H9 (cell line): ENCODE measurements at regions not wholly inside any gene's neighbourhood (a gene's known extent, or its start where the extent isn't known, plus 50 kb on each side); places are given as distances from the start of the nearest gene placed in this dataset.

Experiments used
- DNase-seq: peaks from one replicate; pipeline ENCODE4 v3.0.0-alpha.2; 2017
- H2AFZ ChIP-seq: one replicate; pipeline ENCODE4 v1.6.1; 2013; ENCODE audit warnings: mild to moderate bottlenecking, low read length, control low read depth, moderate library complexity
- H2AK5ac ChIP-seq: 2 replicates; pipeline ENCODE4 v1.6.1; 2013; ENCODE audit warnings: low read length, control low read depth, mixed read lengths; ENCODE audit not compliant: insufficient read length
- H2BK120ac ChIP-seq: one replicate; pipeline ENCODE4 v1.6.1; 2013; ENCODE audit warnings: low read depth, mild to moderate bottlenecking, low read length, control low read depth, inconsistent platforms; ENCODE audit not compliant: poor library complexity, severe bottlenecking
- H2BK12ac ChIP-seq: 2 replicates; pipeline ENCODE4 v1.6.1; 2013; ENCODE audit warnings: low read length, control low read depth, mixed read lengths, low read depth; ENCODE audit not compliant: insufficient read length
- H2BK15ac ChIP-seq: 2 replicates; pipeline ENCODE4 v1.6.1; 2013; ENCODE audit warnings: low read depth, low read length, control low read depth
- H2BK20ac ChIP-seq: one replicate; pipeline ENCODE4 v1.6.1; 2013; ENCODE audit warnings: low read depth, mild to moderate bottlenecking, low read length, control low read depth, inconsistent platforms; ENCODE audit not compliant: poor library complexity, severe bottlenecking
- H2BK5ac ChIP-seq: 2 replicates; pipeline ENCODE4 v1.6.1; 2013; ENCODE audit warnings: low read length, control low read depth, mixed read lengths; ENCODE audit not compliant: insufficient read length
- H3K14ac ChIP-seq: 2 replicates; pipeline ENCODE4 v1.6.1; 2013; ENCODE audit warnings: low read length, control low read depth; ENCODE audit not compliant: insufficient read depth
- H3K18ac ChIP-seq: 2 replicates; pipeline ENCODE4 v1.6.1; 2013; ENCODE audit warnings: low read depth, mild to moderate bottlenecking, mixed read lengths, low read length, control low read depth; ENCODE audit not compliant: insufficient read length
- H3K23ac ChIP-seq: 2 replicates; pipeline ENCODE4 v1.6.1; 2013; ENCODE audit warnings: low read length, control low read depth, mixed read lengths, low read depth; ENCODE audit not compliant: insufficient read length
- H3K23me2 ChIP-seq: 2 replicates; pipeline ENCODE4 v1.6.1; 2013; ENCODE audit warnings: low read depth, mild to moderate bottlenecking, mixed read lengths, low read length, control low read depth; ENCODE audit not compliant: insufficient read length, poor library complexity, severe bottlenecking
- H3K27ac ChIP-seq: 2 replicates; pipeline ENCODE4 v1.5.1; 2013; ENCODE audit warnings: low read length, control low read depth, mixed read lengths, low read depth; ENCODE audit not compliant: insufficient read length
- H3K27me3 ChIP-seq: 2 replicates; pipeline ENCODE4 v1.6.1; 2013; ENCODE audit warnings: low read length, control low read depth, inconsistent platforms; ENCODE audit not compliant: insufficient read depth
- H3K4ac ChIP-seq: 2 replicates; pipeline ENCODE4 v1.6.1; 2013; ENCODE audit warnings: low read depth, mild to moderate bottlenecking, control low read depth, inconsistent platforms, low read length, moderate library complexity
- H3K4me1 ChIP-seq: 2 replicates; pipeline ENCODE4 v1.6.1; 2013; ENCODE audit warnings: low read length, control low read depth, inconsistent platforms; ENCODE audit not compliant: insufficient read depth
- H3K4me2 ChIP-seq: 2 replicates; pipeline ENCODE4 v1.6.1; 2013; ENCODE audit warnings: low read length, control low read depth, mixed read lengths; ENCODE audit not compliant: insufficient read length, insufficient read depth
- H3K56ac ChIP-seq: 2 replicates; pipeline ENCODE4 v1.6.1; 2013; ENCODE audit warnings: low read depth, mild to moderate bottlenecking, mixed read lengths, low read length, control low read depth; ENCODE audit not compliant: insufficient read length
- H3K79me1 ChIP-seq: 2 replicates; pipeline ENCODE4 v1.6.1; 2013; ENCODE audit warnings: low read depth, mild to moderate bottlenecking, moderate library complexity, low read length, control low read depth, inconsistent platforms; ENCODE audit not compliant: insufficient read depth, poor library complexity, severe bottlenecking
- H3K79me2 ChIP-seq: 2 replicates; pipeline ENCODE4 v1.6.1; 2013; ENCODE audit warnings: low read length, control low read depth, inconsistent platforms; ENCODE audit not compliant: insufficient read depth
- H3K9ac ChIP-seq: 2 replicates; pipeline ENCODE4 v1.6.1; 2013; ENCODE audit warnings: low read length, control low read depth, mixed read lengths; ENCODE audit not compliant: insufficient read length; ENCODE audit errors: extremely low read depth
- H3K9me3 ChIP-seq: one replicate; pipeline ENCODE4 v1.6.1; 2013; ENCODE audit warnings: low read depth, low read length, inconsistent platforms; ENCODE audit not compliant: control insufficient read depth
- H3T11ph ChIP-seq: one replicate; pipeline ENCODE4 v1.6.1; 2013; ENCODE audit warnings: mild to moderate bottlenecking, low read length, control low read depth, inconsistent platforms
- H4K20me1 ChIP-seq: one replicate; pipeline ENCODE4 v1.6.1; 2013; ENCODE audit not compliant: control insufficient read depth, insufficient read length, insufficient read depth
- H4K5ac ChIP-seq: 2 replicates; pipeline ENCODE4 v1.6.1; 2013; ENCODE audit warnings: low read depth, mild to moderate bottlenecking, mixed read lengths, low read length, control low read depth; ENCODE audit not compliant: insufficient read length
- H4K8ac ChIP-seq: replicated peaks from 2 replicates; pipeline ENCODE4 v1.6.1; 2013; ENCODE audit warnings: low read length, control low read depth, mixed read lengths, low read depth; ENCODE audit not compliant: insufficient read length
- H4K91ac ChIP-seq: 2 replicates; pipeline ENCODE4 v1.6.1; 2013; ENCODE audit warnings: low read depth, mild to moderate bottlenecking, moderate library complexity, mixed read lengths, low read length, control low read depth; ENCODE audit not compliant: insufficient read length
- H3K27ac Mint-ChIP-seq, 3 experiments: 2 replicates in 2 of 3; 3 replicates in 1 of 3; pipeline ENCODE4 v1.8.0; 2020 to 2021; ENCODE audit warnings: mixed read lengths in 3 of 3, mild to moderate bottlenecking in 1 of 3, moderate library complexity in 1 of 3
- H3K27me3 Mint-ChIP-seq: 2 replicates; pipeline ENCODE4 v1.8.0; 2021; ENCODE audit warnings: low read depth, mild to moderate bottlenecking, moderate library complexity, mixed read lengths
- H3K36me3 Mint-ChIP-seq, 3 experiments: 2 replicates in 2 of 3; 3 replicates in 1 of 3; pipeline ENCODE4 v1.8.0; 2020 to 2021; ENCODE audit warnings: low read depth in 3 of 3, mixed read lengths in 3 of 3; ENCODE audit not compliant: insufficient read depth in 1 of 3
- H3K4me1 Mint-ChIP-seq, 2 experiments: 2 replicates each; pipeline ENCODE4 v1.8.0; 2020; ENCODE audit warnings: mixed read lengths in 2 of 2
- H3K4me3 Mint-ChIP-seq, 2 experiments: 2 replicates in 1 of 2; 3 replicates in 1 of 2; pipeline ENCODE4 v1.8.0; 2020 to 2021; ENCODE audit warnings: mild to moderate bottlenecking in 2 of 2, mixed read lengths in 2 of 2, moderate library complexity in 1 of 2
- H3K9me3 Mint-ChIP-seq, 2 experiments: 2 replicates in 1 of 2; 3 replicates in 1 of 2; pipeline ENCODE4 v1.8.0; 2020; ENCODE audit warnings: mild to moderate bottlenecking in 2 of 2, mixed read lengths in 2 of 2, moderate library complexity in 1 of 2
- WGBS: extraction: QIAGEN DNeasy Blood & Tissue Kit; methylation state at CpG from one replicate; pipeline ENCODE4 v1.1.7; 2013; ENCODE audit warnings: missing lambda C conversion rate, low lambda C conversion rate, mixed read lengths; ENCODE audit not compliant: insufficient read length; ENCODE audit errors: extremely low coverage; 5-methylcytosine and 5-hydroxymethylcytosine counted together
- TF ChIP-seq, protein P1 (sequence below): fragments of 200-600 bp; sonication (generic); conservative IDR thresholded peaks from 3 replicates; pipeline ENCODE4 v1.8.0; 2021; ENCODE audit warnings: antibody characterized with exemption, mild to moderate bottlenecking

DNA sequence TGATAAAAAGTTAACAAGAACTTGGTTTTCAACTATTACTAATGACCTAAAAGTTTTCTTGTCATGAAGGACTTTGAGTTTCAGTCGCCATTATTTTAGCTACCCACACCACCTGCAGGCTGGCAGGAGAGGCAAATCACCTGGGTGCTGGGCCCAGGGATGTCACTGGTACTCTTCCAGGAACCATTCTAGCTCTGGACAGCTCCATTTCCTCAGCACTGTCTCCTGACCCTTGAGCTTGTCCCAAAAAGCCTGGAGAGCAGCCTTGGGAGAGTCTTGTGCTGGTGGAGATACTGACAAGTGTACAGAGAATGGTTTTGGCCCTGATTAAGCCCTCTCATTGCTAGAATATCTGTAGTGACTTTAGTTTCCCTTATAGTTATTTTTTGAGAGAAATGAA is 1924.1 kb upstream of the WWC1 start:
- Histone ChIP-seq H3K56ac (no peak overlapping the region), H2BK15ac (no peak overlapping the region), H2BK120ac (no peak overlapping the region), H3K79me2 (no peaks in the 10 kb centered on the region), H4K5ac (no peak overlapping the region), H2AFZ (no peak overlapping the region), H2BK5ac (no peak overlapping the region), H3K9me3 (no peaks in the 10 kb centered on the region), H3K14ac (no peak overlapping the region), H4K91ac (no peak overlapping the region), H3K4me1 (no peaks in the 10 kb centered on the region; the same call in 1 of the 2 replicates), H3K9ac (no peak overlapping the region), H3T11ph (no peak overlapping the region), H3K27me3 (no peaks in the 10 kb centered on the region), H3K4ac (no peak overlapping the region), H3K23me2 (no peaks in the 10 kb centered on the region), H3K79me1 (no peaks in the 10 kb centered on the region), H4K8ac (no peak overlapping the region), H3K4me2 (no peak overlapping the region), H3K27ac (no peak overlapping the region), H2BK12ac (no peak overlapping the region), H4K20me1 (no peaks in the 10 kb centered on the region), H3K23ac (no peak overlapping the region), H2BK20ac (no peak overlapping the region), H3K18ac (no peak overlapping the region), H2AK5ac (no peak overlapping the region)
- Mint-ChIP-seq H3K4me1 (peaks cover 14 to 15% of the 10 kb centered on the region in 2 experiments), H3K9me3 (0 out of 5 replicates have a peak, but pooled peaks cover under 1% of the 10 kb centered on the region in 2 experiments), H3K27ac (no peak overlapping the region), H3K27me3 (no peaks in the 10 kb centered on the region; the same call in 1 of the 2 replicates), H3K4me3 (no peak overlapping the region), H3K36me3 (peaks cover 0 to 5% (median 1%) of the 10 kb centered on the region in 3 experiments; a peak in 2 of 7 replicates)
- no peak for DNase-seq
- TF ChIP-seq, protein P1, sequence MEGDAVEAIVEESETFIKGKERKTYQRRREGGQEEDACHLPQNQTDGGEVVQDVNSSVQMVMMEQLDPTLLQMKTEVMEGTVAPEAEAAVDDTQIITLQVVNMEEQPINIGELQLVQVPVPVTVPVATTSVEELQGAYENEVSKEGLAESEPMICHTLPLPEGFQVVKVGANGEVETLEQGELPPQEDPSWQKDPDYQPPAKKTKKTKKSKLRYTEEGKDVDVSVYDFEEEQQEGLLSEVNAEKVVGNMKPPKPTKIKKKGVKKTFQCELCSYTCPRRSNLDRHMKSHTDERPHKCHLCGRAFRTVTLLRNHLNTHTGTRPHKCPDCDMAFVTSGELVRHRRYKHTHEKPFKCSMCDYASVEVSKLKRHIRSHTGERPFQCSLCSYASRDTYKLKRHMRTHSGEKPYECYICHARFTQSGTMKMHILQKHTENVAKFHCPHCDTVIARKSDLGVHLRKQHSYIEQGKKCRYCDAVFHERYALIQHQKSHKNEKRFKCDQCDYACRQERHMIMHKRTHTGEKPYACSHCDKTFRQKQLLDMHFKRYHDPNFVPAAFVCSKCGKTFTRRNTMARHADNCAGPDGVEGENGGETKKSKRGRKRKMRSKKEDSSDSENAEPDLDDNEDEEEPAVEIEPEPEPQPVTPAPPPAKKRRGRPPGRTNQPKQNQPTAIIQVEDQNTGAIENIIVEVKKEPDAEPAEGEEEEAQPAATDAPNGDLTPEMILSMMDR, result no peak
- WGBS, result no CpG with 5 or more reads among the region's 1 CpG
